ENCODE measurements at regions not wholly inside any gene's neighbourhood (a gene's known extent, or its start where the extent isn't known, plus 50 kb on each side); places are given as distances from the start of the nearest gene placed in this dataset.

GRCh38 chr10:44244745-44245600 is 139.9 kb downstream of the CXCL12 start:
- TF ChIP-seq EZH2phosphoT487 (IDR thresholded peaks at IDR 0.05; ENCODE audit: low read depth) (no peak), CTCF (IDR thresholded peaks at IDR 0.05; ENCODE audit: low read depth, low read length) (no peak)
- no peak overlapping the region for H3K27ac ChIP-seq (ENCODE audit: low read length)
- H2AFZ ChIP-seq (ENCODE audit: low read depth, low read length): no peak overlapping the region

GRCh38 chr10:44243851-44244510 is 140.9 kb downstream of the CXCL12 start:
- Histone ChIP-seq H2AFZ (ENCODE audit: low read depth, low read length) (no peak overlapping the region), H3K9me3 (ENCODE audit: insufficient read depth, low read length) (no peaks in the 10 kb centered on the region), H3K79me2 (ENCODE audit: low read length) (no peaks in the 10 kb centered on the region), H3K9ac (ENCODE audit: low read length) (no peak overlapping the region), H3K36me3 (replicated peaks; ENCODE audit: low read depth, low read length) (no peaks in the 10 kb centered on the region), H3K4me3 (ENCODE audit: low read length) (no peak overlapping the region), H3K4me2 (ENCODE audit: low read length) (no peak overlapping the region), H3K27ac (ENCODE audit: low read length) (no peak overlapping the region), H4K20me1 (ENCODE audit: insufficient read depth, low read length) (no peaks in the 10 kb centered on the region), H3K27me3 (ENCODE audit: low read depth, low read length) (no peaks in the 10 kb centered on the region), H3K4me1 (ENCODE audit: low read length) (no peaks in the 10 kb centered on the region)
- TF ChIP-seq EZH2phosphoT487 (IDR thresholded peaks at IDR 0.05; ENCODE audit: low read depth): no peak
- no peak for TF ChIP-seq CTCF (IDR thresholded peaks at IDR 0.05; ENCODE audit: low read depth, low read length)

More at GRCh38 chr10:44244745-44245600, 139.9 kb downstream of the CXCL12 start:
- H3K4me1 ChIP-seq (ENCODE audit: low read length): no peaks in the 10 kb centered on the region; the same call in 1 of the 2 replicates
- no peak overlapping the region for H3K4me2 ChIP-seq (ENCODE audit: low read length)
- no peak overlapping the region for H3K4me3 ChIP-seq (ENCODE audit: low read length)
- H3K36me3 ChIP-seq (replicated peaks; ENCODE audit: low read depth, low read length): no peaks in the 10 kb centered on the region
- no peaks in the 10 kb centered on the region for H3K27me3 ChIP-seq (ENCODE audit: low read depth, low read length)
- H4K20me1 ChIP-seq (ENCODE audit: insufficient read depth, low read length): no peaks in the 10 kb centered on the region
- H3K9me3 ChIP-seq (ENCODE audit: insufficient read depth, low read length): no peaks in the 10 kb centered on the region
- no peaks in the 10 kb centered on the region for H3K79me2 ChIP-seq (ENCODE audit: low read length)
- no peak overlapping the region for H3K9ac ChIP-seq (ENCODE audit: low read length)

GRCh38 chr10:44242826-44243225 is 142.1 kb downstream of the CXCL12 start:
- TF ChIP-seq CTCF (IDR thresholded peaks at IDR 0.05; ENCODE audit: low read depth, low read length) (no peak), EZH2phosphoT487 (IDR thresholded peaks at IDR 0.05; ENCODE audit: low read depth) (no peak)
- no peak overlapping the region for H3K4me2 ChIP-seq (ENCODE audit: low read length)
- no peaks in the 10 kb centered on the region for H3K4me1 ChIP-seq (ENCODE audit: low read length)
- H2AFZ ChIP-seq (ENCODE audit: low read depth, low read length): no peak overlapping the region
- no peaks in the 10 kb centered on the region for H3K79me2 ChIP-seq (ENCODE audit: low read length)
- H3K36me3 ChIP-seq (replicated peaks; ENCODE audit: low read depth, low read length): no peaks in the 10 kb centered on the region
- H3K9me3 ChIP-seq (ENCODE audit: insufficient read depth, low read length): no peaks in the 10 kb centered on the region
- no peaks in the 10 kb centered on the region for H3K27me3 ChIP-seq (ENCODE audit: low read depth, low read length)
- no peak overlapping the region for H3K27ac ChIP-seq (ENCODE audit: low read length)
- H3K9ac ChIP-seq (ENCODE audit: low read length): no peak overlapping the region
- no peaks in the 10 kb centered on the region for H4K20me1 ChIP-seq (ENCODE audit: insufficient read depth, low read length)
- no peak overlapping the region for H3K4me3 ChIP-seq (ENCODE audit: low read length)

- Histone ChIP-seq H3K9me3 (ENCODE audit: insufficient read depth, low read length) (no peaks in the 10 kb centered on the region), H3K27me3 (ENCODE audit: low read depth, low read length) (no peaks in the 10 kb centered on the region), H3K36me3 (replicated peaks; ENCODE audit: low read depth, low read length) (no peaks in the 10 kb centered on the region), H3K4me1 (ENCODE audit: low read length) (no peaks in the 10 kb centered on the region), H2AFZ (ENCODE audit: low read depth, low read length) (no peak overlapping the region), H3K9ac (ENCODE audit: low read length) (no peak overlapping the region), H3K4me2 (ENCODE audit: low read length) (no peak overlapping the region), H4K20me1 (ENCODE audit: insufficient read depth, low read length) (no peaks in the 10 kb centered on the region), H3K27ac (ENCODE audit: low read length) (no peak overlapping the region), H3K4me3 (ENCODE audit: low read length) (no peak overlapping the region), H3K79me2 (ENCODE audit: low read length) (no peaks in the 10 kb centered on the region)
- no peak for TF ChIP-seq EZH2phosphoT487 (IDR thresholded peaks at IDR 0.05; ENCODE audit: low read depth)
- TF ChIP-seq CTCF (IDR thresholded peaks at IDR 0.05; ENCODE audit: low read depth, low read length): no peak
Measured at GRCh38 chr10:44242091-44242490, 142.8 kb downstream of the CXCL12 start.
